ENCODE measurements at regions not wholly inside any gene's neighbourhood (a gene's known extent, or its start where the extent isn't known, plus 50 kb on each side); places are given as distances from the start of the nearest gene placed in this dataset.
A peak's percentile ranks its signal among the peaks of the same experiment; 100 is the strongest.

GRCh38 chr5:92514896-92515295, 1066.1 kb downstream of the NR2F1-AS1 start:
- Mint-ChIP-seq H3K27me3 (ENCODE audit: low read depth) (no peaks in the 10 kb centered on the region), H3K27ac (no peak overlapping the region)

GRCh38 chr5:92513067-92513466, 1068.0 kb downstream of the NR2F1-AS1 start:
- Mint-ChIP-seq H3K4me1 (ENCODE audit: low read depth) (no peaks in the 10 kb centered on the region), H3K9me3 (peaks cover 27 to 28% of the 10 kb centered on the region in 2 donors), H3K4me3 (no peak overlapping the region), H3K36me3 (ENCODE audit: insufficient read depth in 2 of 2) (peaks cover 3 to 5% of the 10 kb centered on the region in 2 donors), H3K27me3 (ENCODE audit: low read depth) (no peaks in the 10 kb centered on the region), H3K27ac (no peak overlapping the region)
- peak; percentile 69 for ATAC-seq (replicated peaks in 1 of 2)
- peak; percentile 2 to 6 for DNase-seq

More at GRCh38 chr5:92514896-92515295, 1066.1 kb downstream of the NR2F1-AS1 start:
- no peak for ATAC-seq (replicated peaks in 1 of 2)
- Mint-ChIP-seq H3K4me3 (no peak overlapping the region), H3K4me1 (ENCODE audit: low read depth) (peaks cover 7% of the 10 kb centered on the region), H3K9me3 (peaks cover 19 to 21% of the 10 kb centered on the region in 2 donors), H3K36me3 (ENCODE audit: insufficient read depth in 2 of 2) (peaks cover 1 to 5% of the 10 kb centered on the region in 2 donors)
- DNase-seq = no peak

- H3K4me3 Mint-ChIP-seq = no peak overlapping the region
- H3K36me3 Mint-ChIP-seq (ENCODE audit: insufficient read depth in 2 of 2) = peaks cover 3 to 5% of the 10 kb centered on the region in 2 donors
- peaks cover 26 to 29% of the 10 kb centered on the region in 2 donors for H3K9me3 Mint-ChIP-seq
- no peak overlapping the region for H3K27ac Mint-ChIP-seq
- ATAC-seq (replicated peaks in 1 of 2) (no peak), DNase-seq (no peak)
- no peaks in the 10 kb centered on the region for H3K4me1 Mint-ChIP-seq (ENCODE audit: low read depth)
- H3K27me3 Mint-ChIP-seq (ENCODE audit: low read depth) = no peaks in the 10 kb centered on the region
Measured at GRCh38 chr5:92508271-92508670, 1072.7 kb downstream of the NR2F1-AS1 start.

- no peak for ATAC-seq (replicated peaks in 1 of 2)
- no peaks in the 10 kb centered on the region for H3K4me1 Mint-ChIP-seq (ENCODE audit: low read depth)
- no peaks in the 10 kb centered on the region for H3K27me3 Mint-ChIP-seq (ENCODE audit: low read depth)
- H3K36me3 Mint-ChIP-seq (ENCODE audit: insufficient read depth in 2 of 2) = peaks cover 1 to 3% of the 10 kb centered on the region in 2 donors
- no peak overlapping the region for H3K27ac Mint-ChIP-seq
- DNase-seq = no peak
- peaks cover 19 to 23% of the 10 kb centered on the region in 2 donors for H3K9me3 Mint-ChIP-seq
- H3K4me3 Mint-ChIP-seq = peak overlapping the region in 1 of 2 donors; percentile 29
Measured at GRCh38 chr5:92505925-92506324, 1075.1 kb downstream of the NR2F1-AS1 start.

GRCh38 chr5:92505145-92505544, 1075.9 kb downstream of the NR2F1-AS1 start:
- no peak for ATAC-seq (replicated peaks in 1 of 2)
- H3K4me3 Mint-ChIP-seq = no peak overlapping the region

GRCh38 chr5:92504346-92504745, 1076.7 kb downstream of the NR2F1-AS1 start:
- H3K4me3 Mint-ChIP-seq = no peak overlapping the region
- H3K4me1 Mint-ChIP-seq (ENCODE audit: low read depth) = no peaks in the 10 kb centered on the region
- ATAC-seq (replicated peaks in 1 of 2) (no peak), DNase-seq (no peak)
- H3K27me3 Mint-ChIP-seq (ENCODE audit: low read depth) = no peaks in the 10 kb centered on the region
- peaks cover 15 to 18% of the 10 kb centered on the region in 2 donors for H3K9me3 Mint-ChIP-seq
- no peak overlapping the region for H3K27ac Mint-ChIP-seq
- H3K36me3 Mint-ChIP-seq (ENCODE audit: insufficient read depth in 2 of 2) = peaks cover 0 to 1% of the 10 kb centered on the region in 2 donors

More at GRCh38 chr5:92505145-92505544, 1075.9 kb downstream of the NR2F1-AS1 start:
- Mint-ChIP-seq H3K27me3 (ENCODE audit: low read depth) (no peaks in the 10 kb centered on the region), H3K4me1 (ENCODE audit: low read depth) (no peaks in the 10 kb centered on the region), H3K9me3 (peaks cover 15 to 18% of the 10 kb centered on the region in 2 donors), H3K36me3 (ENCODE audit: insufficient read depth in 2 of 2) (peaks cover 0 to 1% of the 10 kb centered on the region in 2 donors), H3K27ac (no peak overlapping the region)
- DNase-seq = no peak

- Mint-ChIP-seq H3K4me1 (ENCODE audit: low read depth) (no peaks in the 10 kb centered on the region), H3K36me3 (ENCODE audit: insufficient read depth in 2 of 2) (no peaks in the 10 kb centered on the region), H3K27ac (no peak overlapping the region), H3K9me3 (peaks cover 4 to 12% of the 10 kb centered on the region in 2 donors), H3K4me3 (no peak overlapping the region), H3K27me3 (ENCODE audit: low read depth) (no peaks in the 10 kb centered on the region)
- ATAC-seq (replicated peaks in 1 of 2) = no peak
- no peak for DNase-seq
Measured at GRCh38 chr5:92500752-92501151, 1080.3 kb downstream of the NR2F1-AS1 start.

- ATAC-seq (replicated peaks in 1 of 2) (no peak), DNase-seq (no peak)
- Mint-ChIP-seq H3K4me1 (ENCODE audit: low read depth) (no peaks in the 10 kb centered on the region), H3K4me3 (no peak overlapping the region), H3K9me3 (peaks cover 0 to 3% of the 10 kb centered on the region in 2 donors), H3K27ac (no peak overlapping the region), H3K27me3 (ENCODE audit: low read depth) (no peaks in the 10 kb centered on the region), H3K36me3 (ENCODE audit: insufficient read depth in 2 of 2) (no peaks in the 10 kb centered on the region)
Measured at GRCh38 chr5:92496545-92496944, 1084.5 kb downstream of the NR2F1-AS1 start.

- Mint-ChIP-seq H3K27ac (no peak overlapping the region), H3K27me3 (ENCODE audit: low read depth) (no peaks in the 10 kb centered on the region), H3K4me3 (no peak overlapping the region), H3K9me3 (peaks cover 0 to 3% of the 10 kb centered on the region in 2 donors), H3K4me1 (ENCODE audit: low read depth) (no peaks in the 10 kb centered on the region), H3K36me3 (ENCODE audit: insufficient read depth in 2 of 2) (no peaks in the 10 kb centered on the region)
- DNase-seq (no peak), ATAC-seq (replicated peaks in 1 of 2) (no peak)
Measured at GRCh38 chr5:92494508-92494907, 1086.5 kb downstream of the NR2F1-AS1 start.

- peaks cover 0 to 3% of the 10 kb centered on the region in 2 donors for H3K9me3 Mint-ChIP-seq
- no peak overlapping the region for H3K27ac Mint-ChIP-seq
- DNase-seq (no peak), ATAC-seq (replicated peaks in 1 of 2) (no peak)
- no peak overlapping the region for H3K4me3 Mint-ChIP-seq
- no peaks in the 10 kb centered on the region for H3K4me1 Mint-ChIP-seq (ENCODE audit: low read depth)
- H3K27me3 Mint-ChIP-seq (ENCODE audit: low read depth) = no peaks in the 10 kb centered on the region
- H3K36me3 Mint-ChIP-seq (ENCODE audit: insufficient read depth in 2 of 2) = no peaks in the 10 kb centered on the region
Measured at GRCh38 chr5:92492908-92493307, 1088.1 kb downstream of the NR2F1-AS1 start.

GRCh38 chr5:92484484-92484883, 1096.5 kb downstream of the NR2F1-AS1 start:
- H3K27me3 Mint-ChIP-seq (ENCODE audit: low read depth) = no peaks in the 10 kb centered on the region
- H3K4me3 Mint-ChIP-seq = no peak overlapping the region
- DNase-seq (no peak), ATAC-seq (replicated peaks in 1 of 2) (no peak)
- H3K9me3 Mint-ChIP-seq = peaks cover 2 to 3% of the 10 kb centered on the region in 2 donors
- H3K27ac Mint-ChIP-seq = no peak overlapping the region
- H3K4me1 Mint-ChIP-seq (ENCODE audit: low read depth) = no peaks in the 10 kb centered on the region
- no peaks in the 10 kb centered on the region for H3K36me3 Mint-ChIP-seq (ENCODE audit: insufficient read depth in 2 of 2)

- no peak for ATAC-seq (replicated peaks in 1 of 2)
- Mint-ChIP-seq H3K4me1 (ENCODE audit: low read depth) (no peaks in the 10 kb centered on the region), H3K27ac (no peak overlapping the region), H3K27me3 (ENCODE audit: low read depth) (no peaks in the 10 kb centered on the region), H3K36me3 (ENCODE audit: insufficient read depth in 2 of 2) (peaks cover 0 to 2% of the 10 kb centered on the region in 2 donors), H3K9me3 (peaks cover 4 to 13% of the 10 kb centered on the region in 2 donors), H3K4me3 (no peak overlapping the region)
- DNase-seq = no peak
Measured at GRCh38 chr5:92472981-92473566, 1090.0 kb upstream of the ARRDC3 start.

- H3K4me3 Mint-ChIP-seq = no peak overlapping the region
- H3K9me3 Mint-ChIP-seq = peaks cover 4 to 13% of the 10 kb centered on the region in 2 donors
- H3K4me1 Mint-ChIP-seq (ENCODE audit: low read depth) = no peaks in the 10 kb centered on the region
- peaks cover 0 to 2% of the 10 kb centered on the region in 2 donors for H3K36me3 Mint-ChIP-seq (ENCODE audit: insufficient read depth in 2 of 2)
- DNase-seq (no peak), ATAC-seq (replicated peaks in 1 of 2) (no peak)
- no peak overlapping the region for H3K27ac Mint-ChIP-seq
- no peaks in the 10 kb centered on the region for H3K27me3 Mint-ChIP-seq (ENCODE audit: low read depth)
Measured at GRCh38 chr5:92471861-92472260, 1088.7 kb upstream of the ARRDC3 start.

- H3K9me3 Mint-ChIP-seq = peaks cover 4 to 13% of the 10 kb centered on the region in 2 donors
- no peak for DNase-seq
- H3K27ac Mint-ChIP-seq = no peak overlapping the region
- H3K4me3 Mint-ChIP-seq = no peak overlapping the region
- H3K27me3 Mint-ChIP-seq (ENCODE audit: low read depth) = no peaks in the 10 kb centered on the region
- no peak for ATAC-seq (replicated peaks in 1 of 2)
- H3K4me1 Mint-ChIP-seq (ENCODE audit: low read depth) = no peaks in the 10 kb centered on the region
- peaks cover 0 to 2% of the 10 kb centered on the region in 2 donors for H3K36me3 Mint-ChIP-seq (ENCODE audit: insufficient read depth in 2 of 2)
Measured at GRCh38 chr5:92470770-92471169, 1087.7 kb upstream of the ARRDC3 start.
